Upper lobe of left lung (tissue), 6 donors: ENCODE measurements at regions not wholly inside any gene's neighbourhood (a gene's known extent, or its start where the extent isn't known, plus 50 kb on each side); places are given as distances from the start of the nearest gene placed in this dataset.

Experiments
- ATAC-seq, 2 donors: fragments of 200-7000 bp; cut with Tn5 transposase; one replicate each; pipeline ENCODE4 v1.9.1; 2022; ENCODE audit warnings: mild to moderate bottlenecking in 2 of 2, moderate library complexity in 2 of 2; ENCODE audit not compliant: low FRiP score in 2 of 2
- DNase-seq, 2 donors: peaks; one replicate each; pipeline ENCODE4 v3.0.0-alpha.2; 2019 to 2020
- H3K27ac ChIP-seq, 4 donors: fragments of 200-600 bp; sonication (generic); one replicate each; pipeline ENCODE4 v1.5.1; 2016 to 2019
- H3K27me3 ChIP-seq, 4 donors: fragments of 200-600 bp; sonication (generic); one replicate each; pipeline ENCODE4 v1.5.1; 2017 to 2019
- H3K36me3 ChIP-seq, 4 donors: fragments of 200-600 bp; sonication (generic); one replicate each; pipeline ENCODE4 v1.5.1; 2016 to 2019
- H3K4me1 ChIP-seq, 4 donors: fragments of 200-600 bp; sonication (generic); one replicate each; pipeline ENCODE4 v1.5.1; 2018 to 2019
- H3K4me3 ChIP-seq, 4 donors: fragments of 200-600 bp; sonication (generic); one replicate each; pipeline ENCODE4 v1.5.1; 2017 to 2019; ENCODE audit warnings: mild to moderate bottlenecking in 2 of 4, moderate library complexity in 1 of 4
- H3K9me3 ChIP-seq, 4 donors: fragments of 200-600 bp; sonication (generic); one replicate each; pipeline ENCODE4 v1.5.1; 2018 to 2019
- CTCF ChIP-seq, 6 experiments: fragments of 450-650 bp in 4 of 6; fragments of 200-600 bp in 2 of 6; sonication (generic) in 2 of 6; IDR thresholded peaks; one replicate each; pipeline ENCODE4 v1.5.1; 2016 to 2019; ENCODE audit warnings: antibody characterized with exemption in 6 of 6
- EP300 ChIP-seq, 4 donors: sonication (generic); formaldehyde crosslinking; IDR thresholded peaks; one replicate each; pipeline ENCODE4 v1.5.1; 2017; ENCODE audit warnings: antibody characterized with exemption in 4 of 4, control low read depth in 2 of 4
- POLR2A ChIP-seq, 4 donors: fragments of 450-650 bp; IDR thresholded peaks; one replicate each; pipeline ENCODE4 v1.5.1; 2016 to 2017; ENCODE audit warnings: antibody characterized with exemption in 4 of 4, mild to moderate bottlenecking in 2 of 4
- POLR2AphosphoS5 ChIP-seq, 2 donors: sonication (generic); formaldehyde crosslinking; IDR thresholded peaks; one replicate each; pipeline ENCODE4 v1.5.1; 2017; ENCODE audit warnings: antibody characterized with exemption in 2 of 2
- WGBS, 2 donors: methylation state at CpG; one replicate each; pipeline ENCODE4 v1.1.5; 2017 to 2018; 5-methylcytosine and 5-hydroxymethylcytosine counted together
- donor health status: DM: no; HTN: no; CAD: no; lungs with moderate emphysema.
- donor health status: DM: no; HTN: yes; CAD: no; lungs with severe emphysema.

GRCh38 chr16:86044881-86045590 lies 146.1 kb downstream of the IRF8 start:
- 73 to 79% methylated on average over 5 to 8 of the region's 8 CpGs for WGBS, 2 donors
- TF ChIP-seq POLR2AphosphoS5 (IDR thresholded peaks at IDR 0.05) (no peak), EP300 (IDR thresholded peaks at IDR 0.05) (no peak), CTCF (IDR thresholded peaks at IDR 0.05) (no peak), POLR2A (IDR thresholded peaks at IDR 0.05) (no peak)
- no peaks in the 10 kb centered on the region for H3K36me3 ChIP-seq
- H3K27ac ChIP-seq: no peak overlapping the region
- H3K4me3 ChIP-seq: no peak overlapping the region
- peaks cover 0 to 9% (median 2%) of the 10 kb centered on the region in 4 donors for H3K4me1 ChIP-seq
- H3K27me3 ChIP-seq: no peaks in the 10 kb centered on the region
- H3K9me3 ChIP-seq: no peaks in the 10 kb centered on the region
- DNase-seq (no peak), ATAC-seq (no peak)

GRCh38 chr16:86045591-86045971 lies 146.6 kb downstream of the IRF8 start:
- Histone ChIP-seq H3K27me3 (no peaks in the 10 kb centered on the region), H3K27ac (no peak overlapping the region), H3K4me3 (no peak overlapping the region), H3K9me3 (no peaks in the 10 kb centered on the region), H3K36me3 (no peaks in the 10 kb centered on the region), H3K4me1 (peaks cover 0 to 9% (median 3%) of the 10 kb centered on the region in 4 donors)
- TF ChIP-seq EP300 (IDR thresholded peaks at IDR 0.05) (no peak), POLR2AphosphoS5 (IDR thresholded peaks at IDR 0.05) (no peak), POLR2A (IDR thresholded peaks at IDR 0.05) (no peak), CTCF (IDR thresholded peaks at IDR 0.05) (no peak)
- DNase-seq (no peak), ATAC-seq (no peak)
- 88 to 93% methylated on average over 8 of the region's 8 CpGs for WGBS, 2 donors

GRCh38 chr16:86046026-86046425 lies 147.1 kb downstream of the IRF8 start:
- WGBS, 2 donors: 67 to 75% methylated on average over 5 to 6 of the region's 6 CpGs
- H3K4me1 ChIP-seq: peaks cover 0 to 9% (median 6%) of the 10 kb centered on the region in 4 donors
- no peaks in the 10 kb centered on the region for H3K27me3 ChIP-seq
- no peak overlapping the region for H3K4me3 ChIP-seq
- no peaks in the 10 kb centered on the region for H3K9me3 ChIP-seq
- TF ChIP-seq CTCF (IDR thresholded peaks at IDR 0.05): no peak
- TF ChIP-seq EP300 (IDR thresholded peaks at IDR 0.05): no peak
- no peak for TF ChIP-seq POLR2AphosphoS5 (IDR thresholded peaks at IDR 0.05)
- no peak for TF ChIP-seq POLR2A (IDR thresholded peaks at IDR 0.05)
- H3K27ac ChIP-seq: no peak overlapping the region
- H3K36me3 ChIP-seq: no peaks in the 10 kb centered on the region
- ATAC-seq (no peak), DNase-seq (no peak)

- Histone ChIP-seq H3K9me3 (no peaks in the 10 kb centered on the region), H3K4me1 (peaks cover 0 to 13% (median 10%) of the 10 kb centered on the region in 4 donors), H3K4me3 (no peak overlapping the region), H3K36me3 (no peaks in the 10 kb centered on the region), H3K27me3 (no peaks in the 10 kb centered on the region), H3K27ac (no peak overlapping the region)
- 65% methylated on average over 9 of the region's 9 CpGs for WGBS, 2 donors
- DNase-seq (no peak), ATAC-seq (no peak)
- TF ChIP-seq POLR2A (IDR thresholded peaks at IDR 0.05): no peak
- TF ChIP-seq EP300 (IDR thresholded peaks at IDR 0.05): no peak
- no peak for TF ChIP-seq POLR2AphosphoS5 (IDR thresholded peaks at IDR 0.05)
- no peak for TF ChIP-seq CTCF (IDR thresholded peaks at IDR 0.05)
Observed at GRCh38 chr16:86046667-86047270, 147.8 kb downstream of the IRF8 start.
